OCI-LY7 (cell line): ENCODE measurements at regions not wholly inside any gene's neighbourhood (a gene's known extent, or its start where the extent isn't known, plus 50 kb on each side); places are given as distances from the start of the nearest gene placed in this dataset.

Experiments
- BruUV-seq: library from RNA; stranded (reverse); fragments of 400-500 nt; replicated peaks from 2 replicates; lab custom pipeline; 2021; lab: Mats Ljungman, UMichigan
- CTCF ChIA-PET: fragments of 300-600 bp; sonication (Branson Sonifier 250); formaldehyde crosslinking; loops from one replicate; lab custom pipeline; 2022; ENCODE audit warnings: antibody characterized with exemption; ENCODE audit not compliant: unreplicated experiment; lab: Charles Lee
- POLR2A ChIA-PET: fragments of 300-600 bp; sonication (Branson Sonifier 250); formaldehyde crosslinking; loops from one replicate; lab custom pipeline; 2022; ENCODE audit warnings: antibody characterized with exemption; lab: Charles Lee
- DNase-seq: peaks from one replicate; pipeline ENCODE4 v3.0.0-alpha.2; 2015; ENCODE audit warnings: low spot score
- H2AFZ ChIP-seq: fragments of 200-600 bp; sonication (generic), shearing (Covaris generic); 2 replicates; pipeline ENCODE4 v1.6.1; 2014; ENCODE audit warnings: mild to moderate bottlenecking, antibody characterized with exemption, low read length, moderate library complexity
- H3K27ac ChIP-seq: fragments of 200-600 bp; sonication (generic); 2 replicates; pipeline ENCODE4 v1.5.1; 2014; ENCODE audit warnings: mixed run types, low read depth, mild to moderate bottlenecking, moderate library complexity, low read length, inconsistent platforms; ENCODE audit not compliant: poor library complexity, severe bottlenecking
- H3K36me3 ChIP-seq: fragments of 200-600 bp; sonication (generic); 2 replicates; pipeline ENCODE4 v1.6.1; 2014; ENCODE audit warnings: mild to moderate bottlenecking, antibody characterized with exemption, low read length, moderate library complexity, mixed read lengths; ENCODE audit not compliant: insufficient read depth
- H3K4me1 ChIP-seq: fragments of 200-600 bp; sonication (generic); 2 replicates; pipeline ENCODE4 v1.5.1; 2014; ENCODE audit warnings: mild to moderate bottlenecking, low read length; ENCODE audit not compliant: insufficient read depth, poor library complexity, severe bottlenecking
- H3K4me2 ChIP-seq: fragments of 200-600 bp; sonication (generic); 2 replicates; pipeline ENCODE4 v1.6.1; 2014; ENCODE audit warnings: mild to moderate bottlenecking, low read length
- H3K4me3 ChIP-seq: fragments of 200-600 bp; sonication (generic); 2 replicates; pipeline ENCODE4 v1.5.1; 2014; ENCODE audit warnings: mild to moderate bottlenecking, low read depth, low read length; ENCODE audit not compliant: poor library complexity, severe bottlenecking
- H3K79me2 ChIP-seq: fragments of 200-600 bp; sonication (generic); 2 replicates; pipeline ENCODE4 v1.6.1; 2016; ENCODE audit warnings: low read depth, mild to moderate bottlenecking, low read length, moderate library complexity, mixed read lengths; ENCODE audit not compliant: insufficient read depth
- H3K9me2 ChIP-seq: fragments of 200-600 bp; sonication (generic); 2 replicates; pipeline ENCODE4 v1.6.1; 2016; ENCODE audit warnings: mild to moderate bottlenecking, low read length, mixed read lengths; ENCODE audit not compliant: insufficient read depth
- H3K9me3 ChIP-seq: fragments of 200-600 bp; sonication (generic); 2 replicates; pipeline ENCODE4 v1.6.1; 2014; ENCODE audit warnings: mild to moderate bottlenecking, mixed run types, low read length, mixed read lengths
- H4K20me1 ChIP-seq: fragments of 200-600 bp; sonication (generic); 2 replicates; pipeline ENCODE4 v1.6.1; 2014; ENCODE audit warnings: mild to moderate bottlenecking, antibody characterized with exemption, low read length, moderate library complexity, mixed read lengths; ENCODE audit not compliant: insufficient read depth
- EZH2phosphoT487 ChIP-seq: fragments of 200-600 bp; sonication (generic); IDR thresholded peaks from 2 replicates; pipeline ENCODE4 v1.6.1; 2018; ENCODE audit warnings: low read depth, borderline replicate concordance, mild to moderate bottlenecking, mixed run types, antibody characterized with exemption, low read length, moderate library complexity, mixed read lengths
- intact Hi-C: fragments of 100-400 bp; cut with micrococcal nuclease; formaldehyde crosslinking; loops from one replicate; pipeline ENCODE4 v1.10.0; 2022; ENCODE audit not compliant: unreplicated experiment
- TF ChIP-seq, protein P1 (sequence below): fragments of 200-600 bp; sonication (generic); conservative IDR thresholded peaks from 2 replicates; pipeline ENCODE4 v1.5.1; 2014; ENCODE audit warnings: mild to moderate bottlenecking, antibody characterized with exemption, low read length, moderate library complexity, mixed read lengths

DNA sequence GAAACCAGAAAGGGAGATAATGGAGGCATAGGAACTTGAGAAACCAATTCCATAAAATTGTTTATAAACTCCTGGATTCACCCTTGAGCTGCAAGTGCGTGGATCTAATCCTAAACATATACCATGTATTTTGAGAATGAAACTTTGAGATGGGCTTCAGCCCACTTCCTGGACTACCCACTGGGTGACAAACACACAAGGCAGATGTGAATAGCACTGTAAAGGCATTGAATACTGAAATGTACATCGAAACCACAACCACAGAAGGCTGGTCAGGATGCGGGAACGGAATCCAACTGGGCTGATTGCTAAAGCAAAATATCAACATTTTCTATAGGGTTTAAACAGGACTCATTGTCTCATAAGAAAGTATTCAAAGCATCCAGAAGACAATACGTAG is 228.5 kb upstream of the ZEB2 start:
- POLR2A ChIA-PET, result interaction anchor here (0.6 kb wide), 2 partner anchors 392 to 765 kb away, joined by 3 to 5 read pairs; no protein-coding TSS in a partner anchor
- H3K27ac ChIP-seq, result no peak overlapping the region
- no peaks in the 10 kb centered on the region for H3K36me3 ChIP-seq
- CTCF ChIA-PET, result no interaction called here
- no peak for DNase-seq
- H3K4me1 ChIP-seq, result no peaks in the 10 kb centered on the region
- H3K9me2 ChIP-seq, result no peaks in the 10 kb centered on the region
- H3K4me2 ChIP-seq, result no peak overlapping the region
- intact Hi-C loops, result no loop called here
- no peak overlapping the region for H2AFZ ChIP-seq
- H3K79me2 ChIP-seq, result no peaks in the 10 kb centered on the region
- peaks cover 31% of the 10 kb centered on the region for H3K9me3 ChIP-seq
- BruUV-seq, result no TSS peak
- H4K20me1 ChIP-seq, result no peaks in the 10 kb centered on the region
- TF ChIP-seq, protein P1, sequence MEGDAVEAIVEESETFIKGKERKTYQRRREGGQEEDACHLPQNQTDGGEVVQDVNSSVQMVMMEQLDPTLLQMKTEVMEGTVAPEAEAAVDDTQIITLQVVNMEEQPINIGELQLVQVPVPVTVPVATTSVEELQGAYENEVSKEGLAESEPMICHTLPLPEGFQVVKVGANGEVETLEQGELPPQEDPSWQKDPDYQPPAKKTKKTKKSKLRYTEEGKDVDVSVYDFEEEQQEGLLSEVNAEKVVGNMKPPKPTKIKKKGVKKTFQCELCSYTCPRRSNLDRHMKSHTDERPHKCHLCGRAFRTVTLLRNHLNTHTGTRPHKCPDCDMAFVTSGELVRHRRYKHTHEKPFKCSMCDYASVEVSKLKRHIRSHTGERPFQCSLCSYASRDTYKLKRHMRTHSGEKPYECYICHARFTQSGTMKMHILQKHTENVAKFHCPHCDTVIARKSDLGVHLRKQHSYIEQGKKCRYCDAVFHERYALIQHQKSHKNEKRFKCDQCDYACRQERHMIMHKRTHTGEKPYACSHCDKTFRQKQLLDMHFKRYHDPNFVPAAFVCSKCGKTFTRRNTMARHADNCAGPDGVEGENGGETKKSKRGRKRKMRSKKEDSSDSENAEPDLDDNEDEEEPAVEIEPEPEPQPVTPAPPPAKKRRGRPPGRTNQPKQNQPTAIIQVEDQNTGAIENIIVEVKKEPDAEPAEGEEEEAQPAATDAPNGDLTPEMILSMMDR, result no peak
- no peak for TF ChIP-seq EZH2phosphoT487
- no peak overlapping the region for H3K4me3 ChIP-seq

DNA sequence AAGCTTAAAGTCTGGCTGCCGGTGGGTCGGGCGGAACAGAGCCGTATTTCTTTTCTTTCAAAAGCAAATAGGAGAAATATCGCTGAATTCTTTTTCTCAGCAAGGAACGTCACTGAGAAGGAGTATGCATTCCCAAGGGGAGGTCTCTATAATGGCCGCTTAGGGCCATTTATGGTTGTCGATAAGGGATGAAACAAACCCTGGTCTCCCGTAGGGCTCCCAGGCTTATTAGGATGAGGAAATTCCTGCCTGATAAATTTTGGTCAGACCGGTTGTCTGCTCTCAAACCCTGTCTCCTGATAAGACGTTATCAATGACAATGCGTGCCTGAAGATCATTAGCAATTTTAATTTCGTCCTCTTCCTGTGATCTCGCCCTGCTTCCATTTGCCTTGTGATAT is 227.7 kb upstream of the ZEB2 start:
- H3K9me2 ChIP-seq, result no peaks in the 10 kb centered on the region
- no peak overlapping the region for H2AFZ ChIP-seq
- no peak for TF ChIP-seq EZH2phosphoT487
- TF ChIP-seq, protein P1, result no peak
- DNase-seq, result peak; percentile 33
- no peaks in the 10 kb centered on the region for H3K4me1 ChIP-seq
- no peaks in the 10 kb centered on the region for H3K79me2 ChIP-seq
- H4K20me1 ChIP-seq, result no peaks in the 10 kb centered on the region
- BruUV-seq, result no TSS peak
- ChIA-PET POLR2A (interaction anchor here (0.6 to 0.7 kb wide), 2 partner anchors 34 to 46 kb away, joined by 3 read pairs; no protein-coding TSS in a partner anchor), CTCF (no interaction called here)
- intact Hi-C loops, result no loop called here
- no peak overlapping the region for H3K4me2 ChIP-seq
- no peaks in the 10 kb centered on the region for H3K36me3 ChIP-seq
- H3K27ac ChIP-seq, result no peak overlapping the region
- H3K4me3 ChIP-seq, result no peak overlapping the region
- H3K9me3 ChIP-seq, result peaks cover 31% of the 10 kb centered on the region

DNA sequence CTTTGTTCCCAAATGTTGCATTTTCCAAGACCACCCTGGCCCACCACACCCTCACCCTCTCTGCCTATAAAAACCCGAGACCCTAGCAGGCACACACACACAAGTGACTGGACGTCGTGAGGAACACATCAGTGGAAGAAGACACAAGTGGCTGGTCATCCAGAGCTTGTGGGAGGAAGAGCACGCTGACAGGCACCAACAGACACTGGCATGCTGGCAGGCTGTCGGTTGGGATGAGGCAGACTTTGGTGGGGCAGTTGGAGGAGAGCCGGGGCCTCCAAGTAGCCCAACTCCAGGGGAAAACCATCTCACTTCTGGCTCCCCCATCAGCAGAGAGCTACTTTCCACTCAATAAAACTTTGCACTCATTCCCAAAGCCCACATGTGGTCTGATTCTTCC is 225.5 kb upstream of the ZEB2 start:
- no TSS peak for BruUV-seq
- Histone ChIP-seq H3K79me2 (no peaks in the 10 kb centered on the region), H3K27ac (no peak overlapping the region), H3K4me1 (no peaks in the 10 kb centered on the region), H3K4me2 (no peak overlapping the region), H2AFZ (0 out of 2 replicates have a peak overlapping the region, but pooled peaks have one; percentile 12), H3K9me2 (no peaks in the 10 kb centered on the region), H3K4me3 (no peak overlapping the region), H3K36me3 (no peaks in the 10 kb centered on the region), H3K9me3 (peaks cover 28% of the 10 kb centered on the region), H4K20me1 (no peaks in the 10 kb centered on the region)
- TF ChIP-seq, protein P1, result no peak
- no peak for TF ChIP-seq EZH2phosphoT487
- DNase-seq, result no peak
- ChIA-PET CTCF (no interaction called here), POLR2A (no interaction called here)
- intact Hi-C loops, result no loop called here
